ENCODE measurements at regions not wholly inside any gene's neighbourhood (a gene's known extent, or its start where the extent isn't known, plus 50 kb on each side); places are given as distances from the start of the nearest gene placed in this dataset.

DNA sequence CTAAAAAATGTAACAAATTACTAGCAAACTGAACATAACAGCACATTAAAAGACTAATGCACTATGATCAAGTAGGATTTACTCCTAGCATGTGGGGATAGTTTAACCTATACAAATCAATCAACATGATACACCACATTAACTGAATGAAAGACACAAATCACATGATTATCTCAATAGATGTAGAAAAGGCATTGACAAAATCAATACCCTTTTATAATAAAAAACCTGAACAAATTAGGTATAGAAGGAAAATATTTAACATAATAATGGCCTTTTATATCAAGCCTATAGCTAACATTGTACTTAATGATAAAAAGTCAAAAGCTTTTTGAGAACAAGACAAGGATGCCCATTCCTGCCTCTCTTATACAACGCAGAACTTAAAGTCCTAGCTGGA lies 540.0 kb downstream of the RERGL start:
- no peak for TF ChIP-seq CTCF (IDR thresholded peaks at IDR 0.05)
- no peak for TF ChIP-seq POLR2A (IDR thresholded peaks at IDR 0.05)
- no peak for TF ChIP-seq EP300 (IDR thresholded peaks at IDR 0.05)
